HT1080 (cell line): ENCODE measurements at regions not wholly inside any gene's neighbourhood (a gene's known extent, or its start where the extent isn't known, plus 50 kb on each side); places are given as distances from the start of the nearest gene placed in this dataset.

Experiments used
- DNase-seq: peaks from one replicate; pipeline ENCODE4 v3.0.0-alpha.2; 2015; ENCODE audit warnings: low read depth

- peak; percentile 48 for DNase-seq
These were observed 125.3 kb downstream of the TSHZ3 start for GRCh38 chr19:31223740-31224534.

GRCh38 chr19:31220540-31220939 is 128.7 kb downstream of the TSHZ3 start:
- peak; percentile 53 for DNase-seq

- peak; percentile 26 for DNase-seq
These were observed 134.2 kb downstream of the TSHZ3 start for GRCh38 chr19:31214997-31215396.

GRCh38 chr19:31214086-31214485 is 135.2 kb downstream of the TSHZ3 start:
- DNase-seq, result peak; percentile 99

GRCh38 chr19:31211088-31211487 is 138.1 kb downstream of the TSHZ3 start:
- no peak for DNase-seq

GRCh38 chr19:31205887-31206518 is 143.2 kb downstream of the TSHZ3 start:
- DNase-seq, result no peak

GRCh38 chr19:31204115-31204514 is 145.1 kb downstream of the TSHZ3 start:
- DNase-seq, result no peak

- no peak for DNase-seq
These were observed 164.0 kb downstream of the TSHZ3 start for GRCh38 chr19:31185261-31185660.

GRCh38 chr19:31181535-31181934 is 167.7 kb downstream of the TSHZ3 start:
- DNase-seq, result no peak

GRCh38 chr19:31180907-31181306 is 168.3 kb downstream of the TSHZ3 start:
- no peak for DNase-seq

GRCh38 chr19:31179471-31179852 is 169.8 kb downstream of the TSHZ3 start:
- DNase-seq, result no peak

- no peak for DNase-seq
These were observed 170.3 kb downstream of the TSHZ3 start for GRCh38 chr19:31178833-31179470.

GRCh38 chr19:31177246-31177645 is 172.0 kb downstream of the TSHZ3 start:
- DNase-seq, result no peak

- DNase-seq, result no peak
These were observed 173.5 kb downstream of the TSHZ3 start for GRCh38 chr19:31175564-31176348.

GRCh38 chr19:31174948-31175347 is 174.3 kb downstream of the TSHZ3 start:
- no peak for DNase-seq

GRCh38 chr19:31173991-31174390 is 175.2 kb downstream of the TSHZ3 start:
- DNase-seq, result no peak

- no peak for DNase-seq
These were observed 177.3 kb downstream of the TSHZ3 start for GRCh38 chr19:31171936-31172335.

GRCh38 chr19:31170046-31170445 is 179.2 kb downstream of the TSHZ3 start:
- DNase-seq, result no peak

GRCh38 chr19:31168106-31168625 is 181.1 kb downstream of the TSHZ3 start:
- no peak for DNase-seq

- DNase-seq, result no peak
These were observed 181.5 kb downstream of the TSHZ3 start for GRCh38 chr19:31167690-31168089.

GRCh38 chr19:31166206-31166605 is 183.0 kb downstream of the TSHZ3 start:
- DNase-seq, result no peak
